HG02678 (cell line): ENCODE measurements at regions not wholly inside any gene's neighbourhood (a gene's known extent, or its start where the extent isn't known, plus 50 kb on each side); places are given as distances from the start of the nearest gene placed in this dataset.
A peak's percentile ranks its signal among the peaks of the same experiment; 100 is the strongest.

Experiments
- ATAC-seq: cut with Tn5 transposase; IDR thresholded peaks from one replicate; pipeline ENCODE4 v1.9.1; 2021; ENCODE audit warnings: mild to moderate bottlenecking, moderate library complexity; ENCODE audit not compliant: unreplicated experiment

GRCh38 chr20:22374678-22375590 is 209.4 kb downstream of the FOXA2 start:
- ATAC-seq = no peak

DNA sequence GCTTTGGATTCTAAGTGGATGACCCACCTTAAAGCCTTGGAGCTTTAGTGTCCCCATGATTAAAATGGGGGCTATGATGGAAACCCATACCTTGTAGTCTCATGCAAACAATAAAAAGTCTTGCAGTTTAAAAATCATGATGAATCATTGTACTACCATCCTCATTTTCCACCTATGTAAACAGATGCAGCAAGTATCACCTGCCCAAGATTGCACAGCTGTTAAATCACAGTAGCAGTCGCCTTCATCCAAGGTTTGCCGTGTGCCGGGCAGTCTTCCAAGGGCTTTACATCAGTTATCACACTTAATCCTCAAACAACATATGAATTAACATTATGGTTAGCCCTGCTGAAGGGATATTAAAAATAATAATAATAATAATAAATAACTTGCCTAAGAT is 210.3 kb downstream of the FOXA2 start:
- no peak for ATAC-seq

DNA sequence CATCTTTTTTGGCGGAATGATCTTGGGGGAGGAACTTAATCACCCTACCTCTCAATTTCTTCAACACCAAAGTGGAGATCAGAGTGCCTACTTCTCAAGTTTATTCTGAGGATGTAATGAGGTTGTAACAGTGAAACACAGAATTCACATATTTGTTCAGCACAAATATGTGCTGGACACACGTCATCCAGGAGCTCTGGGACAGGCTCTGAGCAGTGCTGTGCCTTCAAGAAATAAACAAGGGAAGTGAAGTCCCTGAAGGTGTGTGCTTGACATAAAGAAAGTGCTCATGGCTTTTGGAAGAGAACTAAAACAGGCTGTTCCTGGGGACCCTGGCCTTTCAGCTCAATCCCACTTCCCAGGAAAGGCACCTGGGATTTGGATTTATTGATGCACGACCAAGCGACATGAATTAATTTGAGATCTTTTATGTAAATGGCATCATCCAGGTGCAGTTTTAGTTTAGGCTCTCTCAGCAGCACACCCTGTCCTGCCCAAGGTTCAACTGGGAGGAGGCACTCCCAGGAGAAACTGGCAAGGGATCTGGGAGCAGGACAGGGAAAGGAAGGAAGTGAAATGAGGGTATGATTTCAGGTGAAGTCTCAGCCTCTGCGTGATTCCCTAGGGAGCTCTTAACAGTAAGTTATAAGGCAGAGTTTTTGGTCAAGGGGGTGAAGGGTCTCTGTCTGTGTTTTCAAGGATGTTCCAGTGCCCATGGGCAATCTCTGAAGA is 211.0 kb downstream of the FOXA2 start:
- ATAC-seq = no peak

DNA sequence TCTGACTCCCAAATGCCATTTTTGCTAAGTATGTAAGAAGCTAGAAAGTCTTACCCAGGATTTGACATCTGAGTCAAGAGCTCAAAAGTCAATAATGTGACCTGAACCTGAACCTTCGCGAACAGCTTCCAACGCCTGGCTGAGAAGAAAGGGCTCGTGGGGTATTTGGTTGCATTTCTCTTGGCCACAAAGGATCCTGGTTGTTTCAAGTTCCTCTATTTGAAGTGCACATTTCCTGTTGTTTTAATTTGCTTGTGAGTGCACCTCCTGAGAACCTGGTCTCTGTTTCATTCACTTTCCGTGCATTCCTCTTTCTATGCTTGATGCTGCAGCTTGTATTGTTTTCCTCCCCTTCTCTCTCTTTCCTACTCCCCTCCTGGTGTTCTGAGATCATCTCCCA is 212.5 kb downstream of the FOXA2 start:
- peak; percentile 83 for ATAC-seq

DNA sequence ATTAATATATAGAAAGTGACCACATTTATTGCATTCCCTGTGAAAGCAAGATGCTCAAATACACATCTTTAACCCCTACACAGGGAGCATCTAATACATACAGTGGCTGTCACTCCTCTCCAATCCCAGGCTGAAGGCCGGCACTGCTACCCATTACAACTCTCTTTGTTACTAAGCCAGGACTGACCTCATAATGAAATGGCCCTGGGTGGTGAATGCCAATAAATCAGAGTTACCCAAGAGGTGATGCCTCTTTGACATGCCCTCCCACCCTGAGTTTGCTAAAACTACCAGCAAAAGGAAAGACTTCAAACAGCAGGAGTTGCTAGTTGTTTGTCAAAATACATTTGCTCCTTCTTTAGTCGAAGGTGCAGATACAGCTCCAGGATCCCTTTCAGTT is 214.2 kb downstream of the FOXA2 start:
- ATAC-seq = no peak

GRCh38 chr20:22369100-22369499 is 215.3 kb downstream of the FOXA2 start:
- no peak for ATAC-seq

- ATAC-seq = no peak
These were observed 216.1 kb downstream of the FOXA2 start for GRCh38 chr20:22368235-22368634.

- no peak for ATAC-seq
These were observed 217.7 kb downstream of the FOXA2 start for GRCh38 chr20:22366631-22367030.

- no peak for ATAC-seq
These were observed 229.7 kb downstream of the FOXA2 start for GRCh38 chr20:22354647-22355046.

GRCh38 chr20:22353586-22353985 is 230.8 kb downstream of the FOXA2 start:
- no peak for ATAC-seq

GRCh38 chr20:22352019-22352418 is 232.4 kb downstream of the FOXA2 start:
- ATAC-seq = no peak

GRCh38 chr20:22350624-22351023 is 233.7 kb downstream of the FOXA2 start:
- ATAC-seq = no peak

GRCh38 chr20:22348010-22348409 is 236.4 kb downstream of the FOXA2 start:
- no peak for ATAC-seq

GRCh38 chr20:22346716-22347115 is 237.7 kb downstream of the FOXA2 start:
- no peak for ATAC-seq

DNA sequence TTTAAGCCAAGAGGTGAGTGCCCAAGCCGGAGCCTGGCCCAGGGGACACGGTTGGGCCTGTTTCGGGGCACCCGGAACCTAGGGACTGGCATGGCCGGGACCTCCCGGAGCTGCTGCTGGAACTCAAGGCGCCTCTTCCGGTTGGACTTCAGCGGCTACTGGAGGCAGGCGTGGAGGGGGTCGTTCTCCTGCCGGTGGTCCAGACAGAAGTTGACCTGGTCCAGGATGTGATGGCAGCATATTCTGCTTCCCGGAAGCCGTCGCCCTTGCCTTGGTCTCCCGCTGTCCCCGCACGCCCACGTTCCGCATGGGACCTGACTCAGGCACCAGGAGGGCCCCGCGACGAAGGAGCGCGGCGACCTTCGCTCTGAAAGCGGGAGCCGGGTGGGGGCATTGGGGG is 240.8 kb downstream of the FOXA2 start:
- ATAC-seq = no peak

DNA sequence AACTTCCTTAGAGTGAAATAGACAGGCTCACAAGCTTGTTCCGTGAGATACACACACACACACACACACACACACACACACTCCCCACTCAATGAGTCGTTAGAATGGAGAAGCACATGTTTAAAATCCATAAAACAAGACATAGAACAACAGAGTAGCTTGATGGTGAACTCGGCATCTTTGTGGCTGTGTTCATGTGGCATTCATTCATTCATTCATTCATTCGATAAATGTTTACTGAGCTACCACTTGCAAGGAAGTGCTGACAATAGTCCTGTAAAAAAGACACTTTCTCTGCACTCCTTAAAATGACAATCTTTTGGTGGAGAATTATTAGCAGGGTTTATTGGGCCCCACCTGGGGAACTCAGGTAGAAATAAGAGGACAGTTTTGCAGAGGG is 242.0 kb downstream of the FOXA2 start:
- ATAC-seq = no peak

- ATAC-seq = no peak
These were observed 242.9 kb downstream of the FOXA2 start for GRCh38 chr20:22341508-22341907.

- no peak for ATAC-seq
These were observed 244.4 kb downstream of the FOXA2 start for GRCh38 chr20:22339946-22340345.

DNA sequence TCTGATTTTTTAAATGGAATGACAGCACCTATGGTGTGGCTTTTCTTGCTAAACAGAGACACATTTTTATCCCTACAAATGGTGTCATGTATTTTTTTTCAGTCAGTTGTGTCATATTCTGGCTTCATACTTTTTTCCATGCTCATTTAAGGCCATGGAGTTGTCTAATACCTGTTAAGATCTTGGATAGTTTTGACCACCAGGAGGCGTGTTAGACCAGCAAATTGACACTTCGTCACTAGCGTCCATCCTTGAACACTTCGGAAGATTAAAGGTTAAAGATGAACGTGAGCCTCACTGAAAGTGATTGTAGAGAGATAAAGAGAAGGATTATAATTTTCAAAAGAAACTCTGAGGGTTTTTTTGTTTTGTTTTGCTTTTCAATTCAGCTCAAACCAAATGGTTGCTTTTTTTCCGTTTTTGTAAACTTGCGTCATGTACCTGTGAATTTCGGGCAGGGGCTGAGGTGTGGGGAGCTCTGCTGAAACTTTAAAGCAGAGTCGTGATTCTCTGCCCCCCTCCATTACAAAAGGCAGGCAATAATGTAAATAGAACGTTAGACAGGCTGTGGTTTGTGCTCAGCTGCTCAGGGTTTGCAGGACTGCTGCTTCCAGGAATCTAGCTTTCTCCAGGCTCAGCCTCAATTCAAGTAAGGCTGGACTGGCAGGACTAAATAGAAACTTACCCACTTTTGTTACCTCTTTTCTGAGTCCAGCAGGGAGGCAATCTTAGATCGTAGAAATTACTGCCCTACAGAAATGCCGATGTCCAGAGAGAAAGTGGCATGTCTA is 245.1 kb downstream of the FOXA2 start:
- ATAC-seq = no peak

DNA sequence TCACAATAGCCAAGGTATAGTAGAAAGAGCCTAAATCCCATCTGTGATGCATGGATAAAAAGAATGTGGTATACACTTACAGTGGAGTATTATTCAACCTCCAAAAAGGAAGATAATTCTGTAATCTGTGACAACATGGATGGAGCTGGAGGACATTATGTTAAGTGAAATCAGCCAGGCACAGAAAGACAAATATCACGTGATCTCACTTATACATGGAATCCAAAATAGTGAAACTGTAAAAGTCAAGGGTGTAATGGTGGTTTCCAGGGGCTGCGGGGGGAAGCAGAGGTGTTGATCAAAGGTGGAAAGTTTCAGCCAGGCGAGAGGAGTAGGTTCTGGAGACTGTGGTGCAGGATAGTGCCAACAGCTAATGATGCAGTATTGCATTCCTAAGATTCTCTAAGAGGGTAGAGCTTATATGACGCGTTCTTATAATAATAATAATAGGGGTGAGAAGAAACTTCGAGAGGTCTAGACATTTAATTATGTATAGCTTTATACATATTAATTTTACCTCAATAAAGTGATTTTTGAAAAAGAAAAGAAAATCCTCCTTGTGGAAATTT is 246.1 kb downstream of the FOXA2 start:
- no peak for ATAC-seq

- ATAC-seq = no peak
These were observed 249.2 kb downstream of the FOXA2 start for GRCh38 chr20:22335210-22335609.
